ENCODE measurements at regions not wholly inside any gene's neighbourhood (a gene's known extent, or its start where the extent isn't known, plus 50 kb on each side); places are given as distances from the start of the nearest gene placed in this dataset.

- TF ChIP-seq CTCF (conservative IDR thresholded peaks at IDR 0.05; ENCODE audit: low read depth in 2 of 2) (no peak), STAT1 (IDR thresholded peaks at IDR 0.05; ENCODE audit: unreplicated experiment) (no peak), POLR2AphosphoS5 (IDR thresholded peaks at IDR 0.05; ENCODE audit: low read depth) (no peak), REST (IDR thresholded peaks at IDR 0.05; ENCODE audit: unreplicated experiment) (no peak), EZH2phosphoT487 (IDR thresholded peaks at IDR 0.05; ENCODE audit: unreplicated experiment) (no peak), EZH2 (IDR thresholded peaks at IDR 0.05; ENCODE audit: low read depth, unreplicated experiment) (no peak), CREB1 (CRISPR knock-in tag; IDR thresholded peaks at IDR 0.05; ENCODE audit: low read depth) (no peak), ZNF331 (CRISPR knock-in tag; IDR thresholded peaks at IDR 0.05; ENCODE audit: low read depth) (no peak), ETS1 (IDR thresholded peaks at IDR 0.05) (no peak), JUNB (IDR thresholded peaks at IDR 0.05; ENCODE audit: unreplicated experiment) (no peak), NANOG (IDR thresholded peaks at IDR 0.05; ENCODE audit: borderline replicate concordance) (no peak), ZNF462 (CRISPR knock-in tag; IDR thresholded peaks at IDR 0.05) (no peak), ZNF114 (CRISPR knock-in tag; IDR thresholded peaks at IDR 0.05) (no peak)
Measured at GRCh38 chr11:70568814-70569617, 170.7 kb downstream of the CTTN start.

Measured in GM23338 (cell line).